Skeletal muscle tissue (tissue), 3 donors: ENCODE measurements at regions not wholly inside any gene's neighbourhood (a gene's known extent, or its start where the extent isn't known, plus 50 kb on each side); places are given as distances from the start of the nearest gene placed in this dataset.

Experiments used
- H3K27ac ChIP-seq: one replicate; pipeline ENCODE4 v1.7.0; 2013; ENCODE audit warnings: mild to moderate bottlenecking, low read depth, low read length, inconsistent platforms
- H3K27me3 ChIP-seq, 3 donors: one replicate each; pipeline ENCODE4 v1.7.0; 2013; ENCODE audit warnings: low read length in 3 of 3; ENCODE audit not compliant: control insufficient read depth in 3 of 3, insufficient read depth in 3 of 3
- H3K36me3 ChIP-seq, 3 donors: one replicate each; pipeline ENCODE4 v1.7.0; 2013; ENCODE audit warnings: low read length in 3 of 3; ENCODE audit not compliant: control insufficient read depth in 3 of 3, insufficient read depth in 3 of 3
- H3K4me1 ChIP-seq, 3 donors: one replicate each; pipeline ENCODE4 v1.7.0; 2013; ENCODE audit warnings: low read length in 3 of 3, mild to moderate bottlenecking in 3 of 3; ENCODE audit not compliant: control insufficient read depth in 3 of 3, insufficient read depth in 3 of 3
- H3K4me3 ChIP-seq, 3 donors: one replicate each; pipeline ENCODE4 v1.7.0; 2013; ENCODE audit warnings: low read length in 3 of 3
- H3K9ac ChIP-seq, 3 donors: one replicate each; pipeline ENCODE4 v1.7.0; 2013; ENCODE audit warnings: low read length in 3 of 3, mild to moderate bottlenecking in 3 of 3, moderate library complexity in 2 of 3, low read depth in 1 of 3
- H3K9me3 ChIP-seq, 3 donors: one replicate each; pipeline ENCODE4 v1.7.0; 2013; ENCODE audit warnings: low read length in 3 of 3; ENCODE audit not compliant: control insufficient read depth in 3 of 3
- donor health status: Osteomylitis.

GRCh38 chr1:61627365-61627764, 97.6 kb downstream of the TM2D1 start:
- Histone ChIP-seq H3K27ac (no peak overlapping the region), H3K9ac (no peak overlapping the region)

DNA sequence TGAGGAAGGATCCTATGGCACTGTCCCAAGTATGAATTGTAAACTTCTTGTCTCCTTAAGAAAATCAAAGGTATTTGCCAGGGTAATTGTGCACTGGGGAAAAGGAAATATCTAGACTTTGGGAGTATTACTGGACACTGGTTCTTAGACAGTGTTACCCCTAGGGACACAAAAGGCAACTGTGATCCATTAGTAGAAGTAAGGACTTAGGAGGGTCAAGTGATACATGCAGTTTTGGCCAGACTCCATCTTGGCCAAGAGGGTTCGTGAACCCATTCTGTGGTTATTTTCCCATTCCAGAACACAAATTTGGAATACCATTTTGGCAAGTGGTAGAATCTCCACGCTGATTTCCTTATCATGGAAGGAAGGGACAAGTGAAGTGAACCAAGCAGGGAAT, 98.1 kb downstream of the TM2D1 start:
- no peaks in the 10 kb centered on the region for H3K27me3 ChIP-seq
- no peaks in the 10 kb centered on the region for H3K36me3 ChIP-seq
- no peak overlapping the region for H3K4me3 ChIP-seq
- H3K27ac ChIP-seq, result no peak overlapping the region
- no peak overlapping the region for H3K9ac ChIP-seq
- peaks cover 0 to 2% (median 0%) of the 10 kb centered on the region in 3 donors for H3K4me1 ChIP-seq
- no peaks in the 10 kb centered on the region for H3K9me3 ChIP-seq

More at GRCh38 chr1:61627365-61627764, 97.6 kb downstream of the TM2D1 start:
- H3K27me3 ChIP-seq, result no peaks in the 10 kb centered on the region
- H3K4me3 ChIP-seq, result no peak overlapping the region
- H3K4me1 ChIP-seq, result peaks cover 0 to 2% (median 0%) of the 10 kb centered on the region in 3 donors
- no peaks in the 10 kb centered on the region for H3K9me3 ChIP-seq
- no peaks in the 10 kb centered on the region for H3K36me3 ChIP-seq

DNA sequence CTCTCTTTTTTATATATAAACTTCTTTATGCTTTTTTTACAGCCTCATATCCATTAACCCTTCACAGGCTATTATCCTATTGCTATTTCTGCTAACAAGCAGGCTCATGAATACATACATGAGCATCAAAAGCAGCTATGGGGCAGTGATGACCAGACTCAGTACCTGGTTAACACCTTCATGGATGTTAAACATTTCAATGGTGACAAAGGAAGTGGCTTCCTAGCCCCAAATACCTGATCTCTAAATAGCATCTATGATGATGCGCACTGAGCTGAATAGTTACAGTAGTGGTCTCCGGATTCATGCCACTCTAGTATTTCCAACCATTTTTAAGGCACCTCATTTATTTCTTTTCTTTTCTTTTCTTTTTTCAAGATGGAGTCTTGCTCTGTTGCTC, 101.1 kb downstream of the TM2D1 start:
- no peaks in the 10 kb centered on the region for H3K9me3 ChIP-seq
- H3K36me3 ChIP-seq, result no peaks in the 10 kb centered on the region
- no peak overlapping the region for H3K9ac ChIP-seq
- no peak overlapping the region for H3K4me3 ChIP-seq
- H3K27me3 ChIP-seq, result no peaks in the 10 kb centered on the region
- H3K4me1 ChIP-seq, result peaks cover 0 to 2% (median 0%) of the 10 kb centered on the region in 3 donors
- no peak overlapping the region for H3K27ac ChIP-seq

GRCh38 chr1:61620536-61620935, 104.4 kb downstream of the TM2D1 start:
- Histone ChIP-seq H3K36me3 (no peaks in the 10 kb centered on the region), H3K9me3 (no peaks in the 10 kb centered on the region), H3K27ac (no peak overlapping the region), H3K9ac (no peak overlapping the region), H3K4me1 (no peaks in the 10 kb centered on the region), H3K27me3 (no peaks in the 10 kb centered on the region), H3K4me3 (no peak overlapping the region)

DNA sequence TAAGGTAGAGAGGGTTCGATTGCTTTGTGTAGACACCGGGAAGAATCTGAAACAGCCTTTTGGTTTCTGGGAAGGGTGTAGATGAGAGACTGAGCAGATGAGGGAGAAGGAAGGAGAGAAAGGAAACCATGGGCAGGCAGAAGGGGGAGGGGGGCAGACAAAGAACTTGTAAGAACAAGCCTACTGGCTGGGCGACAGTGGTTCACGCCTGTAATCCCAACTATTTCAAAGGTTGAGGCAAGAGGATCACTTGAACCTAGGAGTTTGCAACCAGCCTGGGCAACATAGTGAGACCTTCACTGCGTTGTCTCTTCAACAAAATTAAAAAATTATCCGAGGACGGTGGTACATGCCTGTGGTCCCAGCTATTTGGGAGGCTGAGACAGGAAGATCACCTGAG, 106.2 kb downstream of the TM2D1 start:
- Histone ChIP-seq H3K4me3 (no peak overlapping the region), H3K9me3 (no peaks in the 10 kb centered on the region), H3K4me1 (no peaks in the 10 kb centered on the region), H3K27me3 (no peaks in the 10 kb centered on the region), H3K9ac (no peak overlapping the region), H3K27ac (no peak overlapping the region), H3K36me3 (no peaks in the 10 kb centered on the region)

DNA sequence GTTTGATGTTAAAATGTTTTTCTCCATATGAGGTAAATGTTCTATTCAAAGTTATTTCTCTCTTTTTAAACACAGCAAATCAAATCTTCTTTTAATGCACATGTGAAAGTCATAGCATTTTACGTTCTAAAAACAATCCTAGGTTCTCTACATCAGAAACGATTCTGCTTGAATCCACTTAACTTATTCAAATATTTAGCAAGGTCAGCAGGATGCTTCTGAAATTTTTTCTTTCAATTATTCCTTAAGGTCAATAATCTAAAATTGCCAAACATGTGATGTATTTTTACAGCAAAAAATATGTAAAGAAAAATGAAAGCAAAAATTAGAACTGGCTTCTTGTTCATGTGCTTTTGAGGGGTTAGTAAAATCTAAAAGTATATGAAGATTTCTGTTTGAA, 106.7 kb downstream of the TM2D1 start:
- Histone ChIP-seq H3K27me3 (no peaks in the 10 kb centered on the region), H3K4me3 (no peak overlapping the region)

DNA sequence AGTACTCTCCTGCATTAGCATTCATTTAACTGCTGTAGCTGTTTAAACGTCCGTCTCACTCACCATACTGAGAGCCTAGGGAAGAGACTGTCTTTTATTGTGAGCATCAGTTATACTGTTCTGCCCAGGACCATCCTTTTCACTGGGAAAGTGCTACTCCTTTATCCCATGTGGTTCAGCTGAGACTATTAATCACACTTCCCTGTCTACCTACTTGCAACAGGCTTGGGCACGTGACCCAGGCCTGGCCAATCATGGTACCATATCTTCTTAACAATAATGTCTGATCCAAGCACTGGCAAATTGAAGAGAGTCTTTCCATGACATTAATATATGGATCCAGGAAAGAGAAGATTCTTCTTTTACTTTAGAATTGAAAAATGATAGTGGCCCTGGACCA, 108.1 kb downstream of the TM2D1 start:
- no peak overlapping the region for H3K4me3 ChIP-seq
- H3K9ac ChIP-seq, result no peak overlapping the region
- no peaks in the 10 kb centered on the region for H3K4me1 ChIP-seq
- H3K27me3 ChIP-seq, result no peaks in the 10 kb centered on the region
- no peak overlapping the region for H3K27ac ChIP-seq
- H3K9me3 ChIP-seq, result no peaks in the 10 kb centered on the region
- no peaks in the 10 kb centered on the region for H3K36me3 ChIP-seq

More for the DNA sequence above, 106.7 kb downstream of the TM2D1 start:
- no peak overlapping the region for H3K9ac ChIP-seq
- H3K36me3 ChIP-seq, result no peaks in the 10 kb centered on the region
- no peaks in the 10 kb centered on the region for H3K4me1 ChIP-seq
- no peak overlapping the region for H3K27ac ChIP-seq
- no peaks in the 10 kb centered on the region for H3K9me3 ChIP-seq

DNA sequence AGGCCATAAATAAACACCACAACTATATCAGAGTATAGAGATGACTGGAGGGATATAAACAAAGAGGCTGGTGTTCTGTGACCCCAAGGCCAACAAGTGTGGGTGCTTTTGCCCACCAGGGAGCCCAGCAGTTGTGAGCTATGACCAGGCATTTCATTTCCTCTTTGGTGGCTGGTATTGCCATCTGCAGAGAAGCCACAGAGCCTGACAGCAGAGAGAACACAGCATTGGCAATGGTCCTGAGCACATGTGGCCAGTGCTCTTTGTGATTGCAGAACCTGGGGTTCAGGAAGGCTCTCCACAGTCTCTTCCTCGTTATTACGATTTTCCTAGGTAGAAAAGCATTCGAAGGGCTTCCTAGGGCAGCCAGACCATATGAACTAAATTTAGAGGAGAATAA, 112.3 kb downstream of the TM2D1 start:
- H3K36me3 ChIP-seq, result no peaks in the 10 kb centered on the region
- H3K27me3 ChIP-seq, result no peaks in the 10 kb centered on the region
- H3K27ac ChIP-seq, result no peak overlapping the region
- H3K9me3 ChIP-seq, result no peaks in the 10 kb centered on the region
- no peak overlapping the region for H3K9ac ChIP-seq
- H3K4me3 ChIP-seq, result no peak overlapping the region
- H3K4me1 ChIP-seq, result no peaks in the 10 kb centered on the region

GRCh38 chr1:61609040-61609439, 115.9 kb downstream of the TM2D1 start:
- H3K9ac ChIP-seq, result no peak overlapping the region
- no peak overlapping the region for H3K27ac ChIP-seq
- no peaks in the 10 kb centered on the region for H3K9me3 ChIP-seq
- no peaks in the 10 kb centered on the region for H3K36me3 ChIP-seq
- no peak overlapping the region for H3K4me3 ChIP-seq
- H3K4me1 ChIP-seq, result peaks cover 0 to 3% (median 0%) of the 10 kb centered on the region in 3 donors
- H3K27me3 ChIP-seq, result no peaks in the 10 kb centered on the region

DNA sequence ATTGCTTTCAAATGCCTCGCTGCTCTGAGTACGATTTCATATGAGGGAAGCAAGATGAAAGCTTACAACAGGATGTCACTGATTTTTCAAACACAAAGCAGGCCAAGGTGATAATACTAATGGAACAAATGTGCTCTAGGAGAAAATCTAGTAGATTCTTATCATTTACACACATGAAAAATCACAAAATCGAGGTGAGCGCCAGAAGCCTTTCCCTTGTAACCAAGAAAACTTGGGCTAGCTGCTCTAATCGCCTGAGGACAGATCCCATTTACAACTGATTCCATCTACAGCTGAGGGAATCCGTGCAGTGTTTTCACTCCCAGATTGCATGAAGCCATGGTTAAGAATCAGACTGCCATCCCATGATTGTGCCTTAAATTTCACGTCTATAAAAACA, 117.5 kb downstream of the TM2D1 start:
- Histone ChIP-seq H3K4me1 (peaks cover 0 to 3% (median 0%) of the 10 kb centered on the region in 3 donors), H3K27me3 (no peaks in the 10 kb centered on the region), H3K4me3 (no peak overlapping the region), H3K27ac (peak overlapping the region; percentile 62), H3K9ac (no peak overlapping the region), H3K9me3 (no peaks in the 10 kb centered on the region), H3K36me3 (no peaks in the 10 kb centered on the region)
